ENCODE measurements at regions not wholly inside any gene's neighbourhood (a gene's known extent, or its start where the extent isn't known, plus 50 kb on each side); places are given as distances from the start of the nearest gene placed in this dataset.

- TF ChIP-seq, protein P1, sequence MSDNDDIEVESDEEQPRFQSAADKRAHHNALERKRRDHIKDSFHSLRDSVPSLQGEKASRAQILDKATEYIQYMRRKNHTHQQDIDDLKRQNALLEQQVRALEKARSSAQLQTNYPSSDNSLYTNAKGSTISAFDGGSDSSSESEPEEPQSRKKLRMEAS (IDR thresholded peaks at IDR 0.05) = no peak
- TF ChIP-seq RAD21 (IDR thresholded peaks at IDR 0.05; ENCODE audit: low read depth) = no peak
- TF ChIP-seq YY1 (IDR thresholded peaks at IDR 0.05; ENCODE audit: low read depth) = no peak
- no peak for TF ChIP-seq TAF1 (IDR thresholded peaks at IDR 0.05; ENCODE audit: low read depth)
- TF ChIP-seq CEBPB (IDR thresholded peaks at IDR 0.05) = no peak
- no peak for TF ChIP-seq CREB1 (IDR thresholded peaks at IDR 0.05; ENCODE audit: low read depth)
- TF ChIP-seq, protein P2, sequence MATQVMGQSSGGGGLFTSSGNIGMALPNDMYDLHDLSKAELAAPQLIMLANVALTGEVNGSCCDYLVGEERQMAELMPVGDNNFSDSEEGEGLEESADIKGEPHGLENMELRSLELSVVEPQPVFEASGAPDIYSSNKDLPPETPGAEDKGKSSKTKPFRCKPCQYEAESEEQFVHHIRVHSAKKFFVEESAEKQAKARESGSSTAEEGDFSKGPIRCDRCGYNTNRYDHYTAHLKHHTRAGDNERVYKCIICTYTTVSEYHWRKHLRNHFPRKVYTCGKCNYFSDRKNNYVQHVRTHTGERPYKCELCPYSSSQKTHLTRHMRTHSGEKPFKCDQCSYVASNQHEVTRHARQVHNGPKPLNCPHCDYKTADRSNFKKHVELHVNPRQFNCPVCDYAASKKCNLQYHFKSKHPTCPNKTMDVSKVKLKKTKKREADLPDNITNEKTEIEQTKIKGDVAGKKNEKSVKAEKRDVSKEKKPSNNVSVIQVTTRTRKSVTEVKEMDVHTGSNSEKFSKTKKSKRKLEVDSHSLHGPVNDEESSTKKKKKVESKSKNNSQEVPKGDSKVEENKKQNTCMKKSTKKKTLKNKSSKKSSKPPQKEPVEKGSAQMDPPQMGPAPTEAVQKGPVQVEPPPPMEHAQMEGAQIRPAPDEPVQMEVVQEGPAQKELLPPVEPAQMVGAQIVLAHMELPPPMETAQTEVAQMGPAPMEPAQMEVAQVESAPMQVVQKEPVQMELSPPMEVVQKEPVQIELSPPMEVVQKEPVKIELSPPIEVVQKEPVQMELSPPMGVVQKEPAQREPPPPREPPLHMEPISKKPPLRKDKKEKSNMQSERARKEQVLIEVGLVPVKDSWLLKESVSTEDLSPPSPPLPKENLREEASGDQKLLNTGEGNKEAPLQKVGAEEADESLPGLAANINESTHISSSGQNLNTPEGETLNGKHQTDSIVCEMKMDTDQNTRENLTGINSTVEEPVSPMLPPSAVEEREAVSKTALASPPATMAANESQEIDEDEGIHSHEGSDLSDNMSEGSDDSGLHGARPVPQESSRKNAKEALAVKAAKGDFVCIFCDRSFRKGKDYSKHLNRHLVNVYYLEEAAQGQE (IDR thresholded peaks at IDR 0.05; ENCODE audit: low read depth) = no peak
- TF ChIP-seq EP300 (IDR thresholded peaks at IDR 0.05; ENCODE audit: borderline replicate concordance) = no peak
- TF ChIP-seq, protein P3, sequence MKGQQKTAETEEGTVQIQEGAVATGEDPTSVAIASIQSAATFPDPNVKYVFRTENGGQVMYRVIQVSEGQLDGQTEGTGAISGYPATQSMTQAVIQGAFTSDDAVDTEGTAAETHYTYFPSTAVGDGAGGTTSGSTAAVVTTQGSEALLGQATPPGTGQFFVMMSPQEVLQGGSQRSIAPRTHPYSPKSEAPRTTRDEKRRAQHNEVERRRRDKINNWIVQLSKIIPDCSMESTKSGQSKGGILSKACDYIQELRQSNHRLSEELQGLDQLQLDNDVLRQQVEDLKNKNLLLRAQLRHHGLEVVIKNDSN (IDR thresholded peaks at IDR 0.05) = no peak
- no peak for TF ChIP-seq ZBTB7A (IDR thresholded peaks at IDR 0.05; ENCODE audit: low read depth)
- TF ChIP-seq EGR1 (IDR thresholded peaks at IDR 0.05) = no peak
- no peak for TF ChIP-seq FOXM1 (IDR thresholded peaks at IDR 0.05; ENCODE audit: borderline replicate concordance, low read depth)
- TF ChIP-seq TCF12 (IDR thresholded peaks at IDR 0.05; ENCODE audit: low read depth) = no peak
Measured at GRCh38 chr3:74384159-74384558, 230.3 kb downstream of the CNTN3 start.

Data from Ishikawa (cell line).